Adrenal gland (tissue), 9 donors: ENCODE measurements at regions not wholly inside any gene's neighbourhood (a gene's known extent, or its start where the extent isn't known, plus 50 kb on each side); places are given as distances from the start of the nearest gene placed in this dataset.

Experiments used
- DNase-seq, 7 donors: peaks; one replicate each; pipeline ENCODE4 v3.0.0-alpha.2; 2019 to 2020
- H3K27ac ChIP-seq, 5 donors: fragments of 200-600 bp; sonication (generic) in 4 of 5; 1 replicate in 3 of 5; 2 replicates in 2 of 5; pipeline versions ENCODE4 v1.5.1 to v1.8.0; 2016 to 2020; ENCODE audit warnings: mild to moderate bottlenecking in 1 of 5
- H3K27me3 ChIP-seq: fragments of 200-600 bp; 2 replicates; pipeline ENCODE4 v1.8.0; 2021
- H3K36me3 ChIP-seq, 2 donors: fragments of 200-600 bp; replicated peaks in 1 of 2; 1 replicate in 1 of 2; 2 replicates in 1 of 2; pipeline versions ENCODE4 v1.5.1 to v1.8.0; 2018 to 2022
- H3K4me1 ChIP-seq, 2 donors: fragments of 200-600 bp; replicated peaks in 1 of 2; 1 replicate in 1 of 2; 2 replicates in 1 of 2; pipeline versions ENCODE4 v1.5.1 to v1.8.0; 2018 to 2021
- H3K4me3 ChIP-seq, 4 donors: fragments of 200-600 bp; sonication (generic) in 3 of 4; one replicate each; pipeline ENCODE4 v1.5.1; 2016 to 2018
- H3K9me3 ChIP-seq, 3 donors: fragments of 200-600 bp; sonication (generic) in 1 of 3; replicated peaks in 1 of 3; 1 replicate in 2 of 3; 2 replicates in 1 of 3; pipeline versions ENCODE4 v1.5.1 to v1.8.0; 2016 to 2021
- POLR2A ChIP-seq, 2 donors: fragments of 450-650 bp; IDR thresholded peaks; one replicate each; pipeline ENCODE4 v1.6.1; 2017; ENCODE audit warnings: antibody characterized with exemption in 2 of 2, mild to moderate bottlenecking in 2 of 2, moderate library complexity in 1 of 2
- WGBS, 4 donors: extraction: QIAGEN DNeasy Blood & Tissue Kit in 2 of 4; methylation state at CpG; one replicate each; pipeline versions ENCODE4 v1.1.5 to v1.1.7; 2013 to 2017; 5-methylcytosine and 5-hydroxymethylcytosine counted together
- intact Hi-C, 2 donors: fragments of 100-400 bp; cut with DNase I; formaldehyde crosslinking; loops; one replicate each; pipeline versions ENCODE4 v1.14.1 to v1.15.0; 2022 to 2023
- TF ChIP-seq, protein P1 (sequence below), 6 experiments: fragments of 450-650 bp in 4 of 6; fragments of 200-600 bp in 2 of 6; sonication (generic) in 1 of 6; IDR thresholded peaks; 1 replicate in 5 of 6; 2 replicates in 1 of 6; pipeline versions ENCODE4 v1.5.1 to v1.8.0; 2016 to 2021; ENCODE audit warnings: antibody characterized with exemption in 6 of 6, mild to moderate bottlenecking in 2 of 6, moderate library complexity in 1 of 6
- donor health status: healthy with polysubstance abuse.
- donor health status: Bipolar disorder and iron deficiency.
- donor health status: DM: yes; HTN: yes; CAD: no.
- donor health status: DM: no; HTN: no; CAD: no.
- donor health status: DM: no; HTN: no; CAD: no.

DNA sequence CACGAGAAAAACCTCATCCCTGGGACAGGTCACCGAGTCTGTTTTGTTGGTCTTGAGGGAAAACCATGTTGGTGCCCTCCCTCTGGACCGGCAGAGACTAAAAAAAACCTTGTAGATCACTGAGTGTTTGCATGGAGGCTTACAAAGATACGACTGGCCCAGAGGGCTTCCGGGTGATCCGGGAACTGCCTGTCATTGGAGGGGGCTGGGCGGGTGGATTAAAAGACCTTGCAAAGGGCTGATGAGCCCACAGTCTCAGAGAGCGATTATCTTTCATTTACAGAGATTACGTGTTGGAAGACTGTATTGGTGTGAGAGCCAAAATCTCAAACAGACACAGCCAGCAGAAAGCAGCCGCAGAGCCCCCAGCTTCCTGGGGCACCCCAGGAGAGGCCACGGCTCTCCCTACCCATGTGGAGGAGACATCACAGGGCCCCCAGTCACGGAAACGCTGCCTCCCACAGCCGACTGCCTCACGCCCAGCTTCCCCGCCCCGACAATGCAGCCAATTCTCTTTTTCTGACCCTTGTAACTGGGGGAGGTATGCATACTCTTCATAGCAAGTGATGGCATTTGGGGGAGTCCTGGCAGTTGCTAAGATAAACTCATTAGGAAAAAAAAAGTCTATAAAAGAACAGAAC, 426.4 kb downstream of the CTTN start:
- WGBS, 4 donors = 42 to 59% (median 46%) methylated on average over 10 to 17 of the region's 17 CpGs
- intact Hi-C loops = no loop called here
- no peak overlapping the region for H3K27ac ChIP-seq
- no peaks in the 10 kb centered on the region for H3K27me3 ChIP-seq
- peaks cover 11% of the 10 kb centered on the region in 2 donors for H3K4me1 ChIP-seq
- no peak overlapping the region for H3K4me3 ChIP-seq
- H3K36me3 ChIP-seq = no peaks in the 10 kb centered on the region
- TF ChIP-seq, protein P1, sequence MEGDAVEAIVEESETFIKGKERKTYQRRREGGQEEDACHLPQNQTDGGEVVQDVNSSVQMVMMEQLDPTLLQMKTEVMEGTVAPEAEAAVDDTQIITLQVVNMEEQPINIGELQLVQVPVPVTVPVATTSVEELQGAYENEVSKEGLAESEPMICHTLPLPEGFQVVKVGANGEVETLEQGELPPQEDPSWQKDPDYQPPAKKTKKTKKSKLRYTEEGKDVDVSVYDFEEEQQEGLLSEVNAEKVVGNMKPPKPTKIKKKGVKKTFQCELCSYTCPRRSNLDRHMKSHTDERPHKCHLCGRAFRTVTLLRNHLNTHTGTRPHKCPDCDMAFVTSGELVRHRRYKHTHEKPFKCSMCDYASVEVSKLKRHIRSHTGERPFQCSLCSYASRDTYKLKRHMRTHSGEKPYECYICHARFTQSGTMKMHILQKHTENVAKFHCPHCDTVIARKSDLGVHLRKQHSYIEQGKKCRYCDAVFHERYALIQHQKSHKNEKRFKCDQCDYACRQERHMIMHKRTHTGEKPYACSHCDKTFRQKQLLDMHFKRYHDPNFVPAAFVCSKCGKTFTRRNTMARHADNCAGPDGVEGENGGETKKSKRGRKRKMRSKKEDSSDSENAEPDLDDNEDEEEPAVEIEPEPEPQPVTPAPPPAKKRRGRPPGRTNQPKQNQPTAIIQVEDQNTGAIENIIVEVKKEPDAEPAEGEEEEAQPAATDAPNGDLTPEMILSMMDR (IDR thresholded peaks at IDR 0.05) = no peak
- TF ChIP-seq POLR2A (IDR thresholded peaks at IDR 0.05) = no peak
- H3K9me3 ChIP-seq = no peaks in the 10 kb centered on the region
- no peak for DNase-seq

- TF ChIP-seq POLR2A (IDR thresholded peaks at IDR 0.05) = no peak
- TF ChIP-seq, protein P1 (IDR thresholded peaks at IDR 0.05) = no peak
- no peaks in the 10 kb centered on the region for H3K9me3 ChIP-seq
- peak overlapping the region in 1 of 5 donors; percentile 61 for H3K27ac ChIP-seq
- H3K4me3 ChIP-seq = peak overlapping the region in 1 of 4 donors; percentile 34
- H3K27me3 ChIP-seq = no peaks in the 10 kb centered on the region
- 30 to 45% (median 39%) methylated on average over 19 to 21 of the region's 21 CpGs for WGBS, 4 donors
- no peaks in the 10 kb centered on the region for H3K36me3 ChIP-seq
- peak in 2 of 7 donors; percentile 23 to 45 for DNase-seq
- intact Hi-C loops = no loop called here
- peaks cover 11% of the 10 kb centered on the region in 2 donors for H3K4me1 ChIP-seq
Observed at GRCh38 chr11:70825893-70826540, 426.4 kb downstream of the SHANK2 start.

- WGBS, 4 donors = 2 to 7% (median 5%) methylated on average over 16 to 35 of the region's 35 CpGs
- H3K4me1 ChIP-seq = peaks cover 11% of the 10 kb centered on the region in 2 donors
- peak overlapping the region in 1 of 5 donors; percentile 61 for H3K27ac ChIP-seq
- no peaks in the 10 kb centered on the region for H3K27me3 ChIP-seq
- intact Hi-C loops = no loop called here
- DNase-seq = peak; percentile 26 to 62 (median 37)
- peak in 1 of 2 donors; percentile 41 for TF ChIP-seq POLR2A (IDR thresholded peaks at IDR 0.05)
- TF ChIP-seq, protein P1 (IDR thresholded peaks at IDR 0.05) = no peak
- H3K36me3 ChIP-seq = no peaks in the 10 kb centered on the region
- H3K4me3 ChIP-seq = peak overlapping the region in 1 of 4 donors; percentile 34
- no peaks in the 10 kb centered on the region for H3K9me3 ChIP-seq
Observed at GRCh38 chr11:70826541-70827335, 425.6 kb downstream of the SHANK2 start.

DNA sequence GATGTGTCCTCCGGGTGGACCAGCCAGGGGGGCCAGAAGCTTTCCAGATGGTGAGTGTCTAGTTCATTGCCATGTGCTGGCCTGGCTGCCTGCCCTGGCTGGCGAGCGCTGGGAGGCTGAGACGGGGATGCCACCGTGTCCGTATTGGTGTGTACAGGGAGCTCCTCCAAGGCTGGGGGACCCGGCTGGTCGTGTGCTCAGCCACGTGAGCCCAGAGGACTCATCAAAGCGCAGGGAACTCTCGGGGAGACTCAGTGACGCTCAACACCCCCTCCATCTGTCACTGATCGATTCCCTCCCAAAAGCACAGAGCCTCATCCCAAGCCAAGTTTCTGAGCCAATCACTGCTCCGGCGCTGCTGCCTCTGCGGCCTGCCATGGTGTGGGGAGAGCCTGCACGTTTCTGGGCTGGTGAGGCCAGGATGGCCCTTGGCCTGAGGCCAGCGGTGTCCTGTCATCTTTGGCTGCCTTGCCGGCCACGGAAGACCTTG, 423.7 kb downstream of the SHANK2 start:
- Histone ChIP-seq H3K27me3 (no peaks in the 10 kb centered on the region), H3K36me3 (no peaks in the 10 kb centered on the region), H3K4me3 (no peak overlapping the region), H3K4me1 (peaks cover 11% of the 10 kb centered on the region in 2 donors), H3K27ac (peak overlapping the region in 1 of 5 donors; percentile 32), H3K9me3 (no peaks in the 10 kb centered on the region)
- 29 to 55% (median 43%) methylated on average over 11 to 20 of the region's 20 CpGs for WGBS, 4 donors
- intact Hi-C loops = no loop called here
- TF ChIP-seq, protein P1 (IDR thresholded peaks at IDR 0.05) = no peak
- peak in 1 of 2 donors; percentile 14 for TF ChIP-seq POLR2A (IDR thresholded peaks at IDR 0.05)
- DNase-seq = peak; percentile 76 to 92 (median 87)
